ENCODE measurements at regions not wholly inside any gene's neighbourhood (a gene's known extent, or its start where the extent isn't known, plus 50 kb on each side); places are given as distances from the start of the nearest gene placed in this dataset.

DNA sequence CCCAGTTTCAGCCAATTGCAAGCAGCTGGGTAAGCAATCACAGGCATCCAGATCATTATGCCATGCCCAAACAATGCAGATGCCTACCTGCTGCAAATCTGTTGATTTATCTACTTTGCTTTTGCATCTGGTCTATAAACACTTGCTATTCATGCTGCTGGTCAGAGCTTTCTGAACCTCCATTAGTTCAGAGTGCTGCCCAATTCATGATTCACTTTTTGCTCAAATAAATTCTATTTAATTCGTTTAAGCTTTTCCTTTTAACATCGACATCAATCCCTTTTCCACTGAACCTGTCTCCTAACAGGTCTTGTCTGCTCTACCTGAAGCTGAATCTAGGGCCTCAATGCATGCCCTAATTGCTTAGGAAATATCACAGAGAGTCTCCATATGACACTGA, 99.4 kb upstream of the C1orf87 start:
- H3K27me3 ChIP-seq = no peaks in the 10 kb centered on the region
- intact Hi-C loops (cut with DNase I) = loop anchor here (5.0 kb wide), 1 partner anchor 196 kb away; no protein-coding TSS in a partner anchor
- TF ChIP-seq, protein P1, sequence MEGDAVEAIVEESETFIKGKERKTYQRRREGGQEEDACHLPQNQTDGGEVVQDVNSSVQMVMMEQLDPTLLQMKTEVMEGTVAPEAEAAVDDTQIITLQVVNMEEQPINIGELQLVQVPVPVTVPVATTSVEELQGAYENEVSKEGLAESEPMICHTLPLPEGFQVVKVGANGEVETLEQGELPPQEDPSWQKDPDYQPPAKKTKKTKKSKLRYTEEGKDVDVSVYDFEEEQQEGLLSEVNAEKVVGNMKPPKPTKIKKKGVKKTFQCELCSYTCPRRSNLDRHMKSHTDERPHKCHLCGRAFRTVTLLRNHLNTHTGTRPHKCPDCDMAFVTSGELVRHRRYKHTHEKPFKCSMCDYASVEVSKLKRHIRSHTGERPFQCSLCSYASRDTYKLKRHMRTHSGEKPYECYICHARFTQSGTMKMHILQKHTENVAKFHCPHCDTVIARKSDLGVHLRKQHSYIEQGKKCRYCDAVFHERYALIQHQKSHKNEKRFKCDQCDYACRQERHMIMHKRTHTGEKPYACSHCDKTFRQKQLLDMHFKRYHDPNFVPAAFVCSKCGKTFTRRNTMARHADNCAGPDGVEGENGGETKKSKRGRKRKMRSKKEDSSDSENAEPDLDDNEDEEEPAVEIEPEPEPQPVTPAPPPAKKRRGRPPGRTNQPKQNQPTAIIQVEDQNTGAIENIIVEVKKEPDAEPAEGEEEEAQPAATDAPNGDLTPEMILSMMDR (IDR thresholded peaks at IDR 0.05) = no peak
- no peaks in the 10 kb centered on the region for H3K4me1 ChIP-seq
- H3K27ac ChIP-seq = no peak overlapping the region
- DNase-seq (ENCODE audit: low spot score in 2 of 2) = no peak
- no peaks in the 10 kb centered on the region for H3K36me3 ChIP-seq
- no peaks in the 10 kb centered on the region for H3K9me3 ChIP-seq
- H3K4me3 ChIP-seq = no peak overlapping the region

DNA sequence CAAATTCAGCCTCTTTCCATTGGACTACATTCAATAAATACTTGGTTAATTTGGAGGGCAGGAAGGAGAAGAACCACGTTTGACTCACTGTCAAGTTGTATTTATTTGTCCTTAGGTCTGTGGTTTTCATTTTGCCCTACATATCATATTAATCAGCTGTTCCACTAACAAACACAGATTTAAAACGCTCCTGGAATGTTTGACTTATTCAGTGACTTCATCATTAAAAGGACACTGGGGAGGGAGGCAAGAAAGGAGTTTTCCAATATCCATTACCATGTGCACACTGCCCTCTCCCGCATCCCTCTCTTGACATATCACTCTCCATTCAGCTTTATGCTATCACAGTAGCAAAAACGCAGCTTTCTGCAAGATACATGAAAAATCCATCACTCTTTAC, 98.2 kb upstream of the C1orf87 start:
- TF ChIP-seq, protein P1 (IDR thresholded peaks at IDR 0.05) = no peak
- Histone ChIP-seq H3K27me3 (no peaks in the 10 kb centered on the region), H3K4me1 (no peaks in the 10 kb centered on the region), H3K27ac (no peak overlapping the region), H3K4me3 (no peak overlapping the region), H3K9me3 (no peaks in the 10 kb centered on the region), H3K36me3 (no peaks in the 10 kb centered on the region)
- no peak for DNase-seq (ENCODE audit: low spot score in 2 of 2)
- intact Hi-C loops (cut with DNase I) = loop anchor here (5.0 kb wide), 1 partner anchor 194 kb away; no protein-coding TSS in a partner anchor

DNA sequence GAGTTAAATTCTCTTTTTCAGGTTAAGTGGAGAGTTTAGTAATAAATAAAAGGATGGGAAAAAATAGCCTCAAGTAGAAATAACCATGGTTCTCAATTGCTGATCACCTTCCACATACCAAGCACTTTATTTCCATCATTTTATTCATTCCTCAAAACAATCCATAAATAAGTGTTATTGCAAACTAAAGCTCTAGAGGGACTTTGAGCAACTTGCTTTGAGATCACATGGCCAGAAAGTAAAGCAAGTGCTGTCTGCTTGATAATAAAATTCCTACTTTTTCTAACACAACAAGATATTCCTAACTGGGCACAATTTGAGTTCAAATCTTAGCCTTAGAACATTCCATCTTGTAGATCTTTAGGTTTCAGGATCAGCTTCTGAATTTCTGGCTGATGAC, 97.1 kb upstream of the C1orf87 start:
- H3K36me3 ChIP-seq = no peaks in the 10 kb centered on the region
- no peak for DNase-seq (ENCODE audit: low spot score in 2 of 2)
- intact Hi-C loops (cut with DNase I) = loop anchor here (5.0 kb wide), 1 partner anchor 193 kb away; no protein-coding TSS in a partner anchor
- no peaks in the 10 kb centered on the region for H3K4me1 ChIP-seq
- H3K27me3 ChIP-seq = no peaks in the 10 kb centered on the region
- no peaks in the 10 kb centered on the region for H3K9me3 ChIP-seq
- TF ChIP-seq, protein P1 (IDR thresholded peaks at IDR 0.05) = no peak
- no peak overlapping the region for H3K4me3 ChIP-seq
- no peak overlapping the region for H3K27ac ChIP-seq

DNA sequence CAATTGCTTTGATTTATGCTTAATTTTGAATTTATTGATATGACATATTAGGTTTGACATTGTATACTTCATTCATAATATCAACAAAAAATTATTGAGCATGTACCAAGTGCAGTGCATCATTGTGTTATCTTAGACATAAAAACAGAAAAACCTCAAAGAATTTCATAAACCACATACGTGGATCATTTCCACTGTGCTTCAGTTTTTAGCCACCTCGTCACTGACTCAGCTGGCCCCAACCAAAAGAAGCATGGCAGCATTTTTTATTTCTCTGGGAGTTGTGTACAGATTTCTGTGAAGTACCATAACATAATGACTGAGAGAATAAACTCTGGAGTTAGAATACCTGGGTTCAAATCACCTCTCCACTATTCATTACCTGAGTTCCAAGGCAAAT, 95.6 kb upstream of the C1orf87 start:
- H3K27me3 ChIP-seq = no peaks in the 10 kb centered on the region
- no peak overlapping the region for H3K27ac ChIP-seq
- TF ChIP-seq, protein P1 (IDR thresholded peaks at IDR 0.05) = no peak
- no peak for DNase-seq (ENCODE audit: low spot score in 2 of 2)
- no peaks in the 10 kb centered on the region for H3K36me3 ChIP-seq
- intact Hi-C loops (cut with DNase I) = no loop called here
- H3K4me1 ChIP-seq = no peaks in the 10 kb centered on the region
- no peak overlapping the region for H3K4me3 ChIP-seq
- H3K9me3 ChIP-seq = no peaks in the 10 kb centered on the region

DNA sequence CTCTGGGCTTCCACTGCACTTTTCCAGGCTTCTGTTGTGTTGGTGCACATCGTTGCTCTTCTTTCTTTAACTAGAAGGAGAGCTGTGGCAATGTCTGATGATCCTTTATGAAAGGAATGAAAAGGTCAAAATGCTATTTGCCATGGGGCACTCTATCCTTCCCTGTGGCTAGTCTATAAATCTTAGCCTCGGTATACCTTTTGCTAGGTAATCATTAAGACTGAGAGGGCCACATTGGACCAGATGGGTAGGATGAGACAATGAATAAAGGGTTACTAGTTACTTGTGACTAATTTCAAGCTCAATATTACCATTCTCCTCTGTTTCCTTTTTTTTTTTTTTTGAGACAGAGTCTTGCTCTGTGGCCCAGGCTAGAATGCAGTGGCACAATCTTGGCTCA, 89.4 kb upstream of the C1orf87 start:
- TF ChIP-seq, protein P1 (IDR thresholded peaks at IDR 0.05) = no peak
- no peak overlapping the region for H3K27ac ChIP-seq
- H3K36me3 ChIP-seq = no peaks in the 10 kb centered on the region
- intact Hi-C loops (cut with DNase I) = no loop called here
- no peaks in the 10 kb centered on the region for H3K9me3 ChIP-seq
- H3K4me3 ChIP-seq = no peak overlapping the region
- no peaks in the 10 kb centered on the region for H3K27me3 ChIP-seq
- no peak for DNase-seq (ENCODE audit: low spot score in 2 of 2)
- no peaks in the 10 kb centered on the region for H3K4me1 ChIP-seq

DNA sequence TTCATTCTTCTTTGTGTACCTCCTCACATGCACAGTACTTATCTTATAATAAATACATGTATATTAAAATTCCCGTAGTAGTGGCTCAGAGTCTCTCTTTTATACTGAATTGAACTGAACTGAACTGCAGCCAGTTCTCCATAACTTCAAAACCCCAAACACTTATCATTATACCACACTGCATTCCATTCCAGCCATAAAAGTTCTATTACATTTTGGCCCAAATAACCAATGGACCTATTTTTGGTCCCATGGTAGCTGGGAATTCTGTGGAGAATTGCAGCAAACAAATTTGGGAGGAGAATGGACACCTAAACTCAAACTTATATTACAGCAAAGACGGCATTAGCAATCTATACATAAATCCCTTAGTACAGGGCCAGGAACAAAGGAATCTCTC, 86.6 kb upstream of the C1orf87 start:
- H3K9me3 ChIP-seq = no peaks in the 10 kb centered on the region
- no peak for DNase-seq (ENCODE audit: low spot score in 2 of 2)
- no peak overlapping the region for H3K4me3 ChIP-seq

More for the DNA sequence above, 86.6 kb upstream of the C1orf87 start:
- TF ChIP-seq, protein P1 (IDR thresholded peaks at IDR 0.05) = no peak
- H3K27ac ChIP-seq = no peak overlapping the region
- no peaks in the 10 kb centered on the region for H3K27me3 ChIP-seq
- no peaks in the 10 kb centered on the region for H3K4me1 ChIP-seq
- intact Hi-C loops (cut with DNase I) = no loop called here
- no peaks in the 10 kb centered on the region for H3K36me3 ChIP-seq
